C4-2B (cell line): ENCODE measurements at regions not wholly inside any gene's neighbourhood (a gene's known extent, or its start where the extent isn't known, plus 50 kb on each side); places are given as distances from the start of the nearest gene placed in this dataset.

Source experiments
- ZFX ChIP-seq: fragments of 450-650 bp; IDR thresholded peaks from 2 replicates; pipeline ENCODE4 v1.6.1; 2017
- TF ChIP-seq, protein P1 (sequence below): fragments of 450-650 bp; conservative IDR thresholded peaks from 2 replicates; pipeline ENCODE4 v1.5.1; 2017; ENCODE audit warnings: mild to moderate bottlenecking

DNA sequence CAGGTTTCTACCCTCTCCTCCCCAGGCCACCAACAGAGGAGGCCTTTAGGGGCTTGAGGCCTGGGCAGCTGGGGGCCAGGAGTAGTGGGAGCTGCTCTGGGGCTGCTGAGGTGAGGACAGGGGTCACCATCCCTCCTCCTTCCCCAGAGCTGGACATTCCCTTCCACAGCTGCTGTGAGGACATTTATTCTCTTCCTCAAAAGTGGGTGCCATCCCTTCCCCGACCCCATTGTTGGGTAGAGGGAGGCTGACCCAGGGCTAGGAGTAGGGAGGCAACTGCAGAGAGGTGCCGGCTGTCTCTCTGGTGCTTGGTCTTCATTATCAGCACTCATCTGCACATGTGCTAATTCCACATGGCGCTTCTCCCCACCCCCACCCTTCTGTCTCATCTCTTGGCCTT is 113.9 kb upstream of the FBXL7 start:
- TF ChIP-seq, protein P1, sequence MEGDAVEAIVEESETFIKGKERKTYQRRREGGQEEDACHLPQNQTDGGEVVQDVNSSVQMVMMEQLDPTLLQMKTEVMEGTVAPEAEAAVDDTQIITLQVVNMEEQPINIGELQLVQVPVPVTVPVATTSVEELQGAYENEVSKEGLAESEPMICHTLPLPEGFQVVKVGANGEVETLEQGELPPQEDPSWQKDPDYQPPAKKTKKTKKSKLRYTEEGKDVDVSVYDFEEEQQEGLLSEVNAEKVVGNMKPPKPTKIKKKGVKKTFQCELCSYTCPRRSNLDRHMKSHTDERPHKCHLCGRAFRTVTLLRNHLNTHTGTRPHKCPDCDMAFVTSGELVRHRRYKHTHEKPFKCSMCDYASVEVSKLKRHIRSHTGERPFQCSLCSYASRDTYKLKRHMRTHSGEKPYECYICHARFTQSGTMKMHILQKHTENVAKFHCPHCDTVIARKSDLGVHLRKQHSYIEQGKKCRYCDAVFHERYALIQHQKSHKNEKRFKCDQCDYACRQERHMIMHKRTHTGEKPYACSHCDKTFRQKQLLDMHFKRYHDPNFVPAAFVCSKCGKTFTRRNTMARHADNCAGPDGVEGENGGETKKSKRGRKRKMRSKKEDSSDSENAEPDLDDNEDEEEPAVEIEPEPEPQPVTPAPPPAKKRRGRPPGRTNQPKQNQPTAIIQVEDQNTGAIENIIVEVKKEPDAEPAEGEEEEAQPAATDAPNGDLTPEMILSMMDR, result no peak
- no peak for TF ChIP-seq ZFX
